ENCODE measurements at regions not wholly inside any gene's neighbourhood (a gene's known extent, or its start where the extent isn't known, plus 50 kb on each side); places are given as distances from the start of the nearest gene placed in this dataset.

DNA sequence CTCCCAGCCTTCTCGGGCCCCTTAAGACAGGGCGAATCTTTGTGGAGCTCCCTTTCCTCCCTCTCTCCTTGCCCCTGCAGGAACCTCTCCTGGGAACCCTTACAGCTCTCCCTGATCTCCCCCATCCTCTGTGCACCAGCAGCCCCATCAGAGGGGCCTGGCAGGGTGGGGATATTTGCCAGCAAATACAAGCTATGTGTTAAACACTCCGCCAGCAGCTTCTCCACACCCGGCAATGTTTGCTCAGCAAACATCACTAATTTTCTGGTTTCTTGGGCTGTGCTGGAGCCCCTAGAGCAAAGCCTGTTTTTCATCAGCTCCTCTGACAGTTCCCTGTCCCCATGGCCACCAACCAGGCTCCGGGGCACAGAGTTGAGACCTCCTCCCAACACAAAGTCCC lies 147.5 kb upstream of the LHX5 start:
- Histone ChIP-seq H3K9ac (ENCODE audit: low read length) (no peak overlapping the region), H3K27ac (ENCODE audit: low read depth, low read length, poor library complexity, severe bottlenecking) (no peak overlapping the region), H4K20me1 (ENCODE audit: insufficient read depth, low read length) (no peaks in the 10 kb centered on the region), H3K27me3 (ENCODE audit: insufficient read depth, low read length) (no peaks in the 10 kb centered on the region), H3K79me2 (ENCODE audit: insufficient read depth, low read length) (no peaks in the 10 kb centered on the region), H3K4me1 (ENCODE audit: insufficient read depth, low read length, severe bottlenecking) (no peaks in the 10 kb centered on the region), H3K36me3 (ENCODE audit: insufficient read depth, low read length) (no peaks in the 10 kb centered on the region), H3K9me3 (ENCODE audit: low read length) (no peaks in the 10 kb centered on the region), H3F3A (ENCODE audit: insufficient read depth, low read length) (no peaks in the 10 kb centered on the region), H2AFZ (ENCODE audit: low read length) (no peak overlapping the region), H3K4me3 (ENCODE audit: low read depth, low read length, poor library complexity, severe bottlenecking) (no peak overlapping the region), H3K4me2 (ENCODE audit: low read length) (no peak overlapping the region), H3K9me2 (ENCODE audit: low read depth, low read length) (no peaks in the 10 kb centered on the region)
- TF ChIP-seq EZH2 (IDR thresholded peaks at IDR 0.05; ENCODE audit: borderline replicate concordance, low read length) = no peak
- TF ChIP-seq, protein P1, sequence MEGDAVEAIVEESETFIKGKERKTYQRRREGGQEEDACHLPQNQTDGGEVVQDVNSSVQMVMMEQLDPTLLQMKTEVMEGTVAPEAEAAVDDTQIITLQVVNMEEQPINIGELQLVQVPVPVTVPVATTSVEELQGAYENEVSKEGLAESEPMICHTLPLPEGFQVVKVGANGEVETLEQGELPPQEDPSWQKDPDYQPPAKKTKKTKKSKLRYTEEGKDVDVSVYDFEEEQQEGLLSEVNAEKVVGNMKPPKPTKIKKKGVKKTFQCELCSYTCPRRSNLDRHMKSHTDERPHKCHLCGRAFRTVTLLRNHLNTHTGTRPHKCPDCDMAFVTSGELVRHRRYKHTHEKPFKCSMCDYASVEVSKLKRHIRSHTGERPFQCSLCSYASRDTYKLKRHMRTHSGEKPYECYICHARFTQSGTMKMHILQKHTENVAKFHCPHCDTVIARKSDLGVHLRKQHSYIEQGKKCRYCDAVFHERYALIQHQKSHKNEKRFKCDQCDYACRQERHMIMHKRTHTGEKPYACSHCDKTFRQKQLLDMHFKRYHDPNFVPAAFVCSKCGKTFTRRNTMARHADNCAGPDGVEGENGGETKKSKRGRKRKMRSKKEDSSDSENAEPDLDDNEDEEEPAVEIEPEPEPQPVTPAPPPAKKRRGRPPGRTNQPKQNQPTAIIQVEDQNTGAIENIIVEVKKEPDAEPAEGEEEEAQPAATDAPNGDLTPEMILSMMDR (IDR thresholded peaks at IDR 0.05; ENCODE audit: low read length) = no peak

DNA sequence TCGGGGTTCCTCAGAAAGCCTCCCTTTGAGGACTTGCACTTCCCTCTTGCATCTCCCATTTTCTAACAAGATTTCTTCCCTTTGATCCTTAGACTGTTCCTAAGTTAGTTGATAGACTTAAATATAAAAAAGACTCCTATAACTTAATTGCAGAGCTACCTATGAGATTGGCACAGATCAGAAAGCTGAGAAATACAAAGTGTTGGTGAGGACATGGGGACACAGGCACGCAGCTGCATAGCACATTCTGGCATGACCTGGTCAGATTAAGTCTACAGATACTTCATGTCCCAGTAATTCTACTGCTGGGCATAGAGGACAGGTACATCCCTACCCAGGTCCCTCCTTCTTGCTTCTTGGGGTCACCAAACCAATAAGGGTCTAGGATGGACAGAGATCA lies 141.7 kb upstream of the LHX5 start:
- Histone ChIP-seq H3K9me3 (ENCODE audit: low read length) (no peaks in the 10 kb centered on the region), H3K9ac (ENCODE audit: low read length) (no peak overlapping the region), H3F3A (ENCODE audit: insufficient read depth, low read length) (no peaks in the 10 kb centered on the region), H3K27me3 (ENCODE audit: insufficient read depth, low read length) (no peaks in the 10 kb centered on the region), H3K36me3 (ENCODE audit: insufficient read depth, low read length) (no peaks in the 10 kb centered on the region), H3K4me2 (ENCODE audit: low read length) (no peak overlapping the region), H3K27ac (ENCODE audit: low read depth, low read length, poor library complexity, severe bottlenecking) (no peak overlapping the region), H2AFZ (ENCODE audit: low read length) (no peak overlapping the region), H3K9me2 (ENCODE audit: low read depth, low read length) (no peaks in the 10 kb centered on the region), H3K79me2 (ENCODE audit: insufficient read depth, low read length) (no peaks in the 10 kb centered on the region), H3K4me3 (ENCODE audit: low read depth, low read length, poor library complexity, severe bottlenecking) (no peak overlapping the region), H4K20me1 (ENCODE audit: insufficient read depth, low read length) (no peaks in the 10 kb centered on the region), H3K4me1 (ENCODE audit: insufficient read depth, low read length, severe bottlenecking) (no peaks in the 10 kb centered on the region)
- TF ChIP-seq, protein P1 (IDR thresholded peaks at IDR 0.05; ENCODE audit: low read length) = no peak
- no peak for TF ChIP-seq EZH2 (IDR thresholded peaks at IDR 0.05; ENCODE audit: borderline replicate concordance, low read length)

DNA sequence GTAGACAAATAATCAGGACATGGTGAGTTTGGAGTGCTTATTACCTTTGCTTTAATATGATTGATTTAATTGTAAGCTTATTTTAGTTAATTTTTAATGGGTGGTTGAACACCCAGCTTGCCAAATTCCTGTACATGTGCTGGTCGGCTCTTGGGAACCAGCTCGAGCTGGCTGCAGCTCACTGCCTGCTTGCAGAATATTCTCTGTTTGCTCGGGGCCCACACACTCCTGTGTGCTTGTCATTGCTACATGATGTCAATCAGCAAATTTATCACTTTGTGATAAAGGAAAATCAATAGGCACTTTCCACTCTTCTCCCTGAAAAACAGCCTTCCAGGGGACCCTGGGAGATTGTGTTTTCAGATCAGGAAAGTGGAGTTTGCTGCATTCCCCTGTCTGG lies 141.1 kb upstream of the LHX5 start:
- H3K9me3 ChIP-seq (ENCODE audit: low read length) = no peaks in the 10 kb centered on the region
- H4K20me1 ChIP-seq (ENCODE audit: insufficient read depth, low read length) = no peaks in the 10 kb centered on the region
- no peaks in the 10 kb centered on the region for H3F3A ChIP-seq (ENCODE audit: insufficient read depth, low read length)
- no peaks in the 10 kb centered on the region for H3K79me2 ChIP-seq (ENCODE audit: insufficient read depth, low read length)
- no peaks in the 10 kb centered on the region for H3K9me2 ChIP-seq (ENCODE audit: low read depth, low read length)
- no peak overlapping the region for H3K27ac ChIP-seq (ENCODE audit: low read depth, low read length, poor library complexity, severe bottlenecking)
- no peak for TF ChIP-seq EZH2 (IDR thresholded peaks at IDR 0.05; ENCODE audit: borderline replicate concordance, low read length)
- TF ChIP-seq, protein P1 (IDR thresholded peaks at IDR 0.05; ENCODE audit: low read length) = no peak
- no peak overlapping the region for H3K9ac ChIP-seq (ENCODE audit: low read length)
- H3K4me2 ChIP-seq (ENCODE audit: low read length) = no peak overlapping the region
- no peaks in the 10 kb centered on the region for H3K27me3 ChIP-seq (ENCODE audit: insufficient read depth, low read length)
- H3K4me1 ChIP-seq (ENCODE audit: insufficient read depth, low read length, severe bottlenecking) = no peaks in the 10 kb centered on the region
- H2AFZ ChIP-seq (ENCODE audit: low read length) = no peak overlapping the region
- H3K4me3 ChIP-seq (ENCODE audit: low read depth, low read length, poor library complexity, severe bottlenecking) = no peak overlapping the region
- H3K36me3 ChIP-seq (ENCODE audit: insufficient read depth, low read length) = no peaks in the 10 kb centered on the region
